ENCODE measurements at regions not wholly inside any gene's neighbourhood (a gene's known extent, or its start where the extent isn't known, plus 50 kb on each side); places are given as distances from the start of the nearest gene placed in this dataset.
"Not testable (repeated sequence)": the region's sequence is repeated elsewhere in the genome, so short reads cannot be mapped to it uniquely, and the experiment has no call there.

GRCh38 chr4:189136462-189136861, 804.2 kb upstream of the FRG1 start:
- no peak for DNase-seq (ENCODE audit: low read depth in 2 of 3, low spot score in 2 of 3)

GRCh38 chr4:189143263-189143952, 797.3 kb upstream of the FRG1 start:
- DNase-seq (ENCODE audit: low read depth in 2 of 3, low spot score in 2 of 3), result no peak

GRCh38 chr4:189147005-189147929, 793.4 kb upstream of the FRG1 start:
- DNase-seq (ENCODE audit: low read depth in 2 of 3, low spot score in 2 of 3), result no peak

GRCh38 chr4:189155083-189155482, 785.6 kb upstream of the FRG1 start:
- not testable (repeated sequence) for DNase-seq (ENCODE audit: low read depth in 2 of 3, low spot score in 2 of 3)

- DNase-seq (ENCODE audit: low read depth in 2 of 3, low spot score in 2 of 3), result no peak
These were observed 778.4 kb upstream of the FRG1 start for GRCh38 chr4:189162073-189162789.

GRCh38 chr4:189162888-189163287, 777.8 kb upstream of the FRG1 start:
- no peak for DNase-seq (ENCODE audit: low read depth in 2 of 3, low spot score in 2 of 3)

- no peak for DNase-seq (ENCODE audit: low read depth in 2 of 3, low spot score in 2 of 3)
These were observed 764.7 kb upstream of the FRG1 start for GRCh38 chr4:189176002-189176401.

- DNase-seq (ENCODE audit: low read depth in 2 of 3, low spot score in 2 of 3), result no peak
These were observed 763.5 kb upstream of the FRG1 start for GRCh38 chr4:189177130-189177529.

GRCh38 chr4:189178125-189178746, 762.4 kb upstream of the FRG1 start:
- DNase-seq (ENCODE audit: low read depth in 2 of 3, low spot score in 2 of 3), result no peak

- DNase-seq (ENCODE audit: low read depth in 2 of 3, low spot score in 2 of 3), result no peak
These were observed 754.8 kb upstream of the FRG1 start for GRCh38 chr4:189185810-189186432.

GRCh38 chr4:189187531-189188052, 753.1 kb upstream of the FRG1 start:
- DNase-seq (ENCODE audit: low read depth in 2 of 3, low spot score in 2 of 3), result no peak

GRCh38 chr4:189198624-189199023, 742.0 kb upstream of the FRG1 start:
- no peak for DNase-seq (ENCODE audit: low read depth in 2 of 3, low spot score in 2 of 3)

- DNase-seq (ENCODE audit: low read depth in 2 of 3, low spot score in 2 of 3), result no peak
These were observed 740.3 kb upstream of the FRG1 start for GRCh38 chr4:189200353-189200752.

GRCh38 chr4:189202182-189202868, 738.3 kb upstream of the FRG1 start:
- no peak for DNase-seq (ENCODE audit: low read depth in 2 of 3, low spot score in 2 of 3)

- DNase-seq (ENCODE audit: low read depth in 2 of 3, low spot score in 2 of 3), result no peak
These were observed 737.8 kb upstream of the FRG1 start for GRCh38 chr4:189202869-189203271.

- DNase-seq (ENCODE audit: low read depth in 2 of 3, low spot score in 2 of 3), result no peak
These were observed 736.1 kb upstream of the FRG1 start for GRCh38 chr4:189204616-189205015.

GRCh38 chr4:189206953-189207352, 733.7 kb upstream of the FRG1 start:
- no peak for DNase-seq (ENCODE audit: low read depth in 2 of 3, low spot score in 2 of 3)

GRCh38 chr4:189207872-189208271, 732.8 kb upstream of the FRG1 start:
- DNase-seq (ENCODE audit: low read depth in 2 of 3, low spot score in 2 of 3), result no peak

- DNase-seq (ENCODE audit: low read depth in 2 of 3, low spot score in 2 of 3), result no peak
These were observed 725.1 kb upstream of the FRG1 start for GRCh38 chr4:189215574-189215973.

GRCh38 chr4:189221691-189222090, 719.0 kb upstream of the FRG1 start:
- no peak for DNase-seq (ENCODE audit: low read depth in 2 of 3, low spot score in 2 of 3)
